ENCODE measurements at regions not wholly inside any gene's neighbourhood (a gene's known extent, or its start where the extent isn't known, plus 50 kb on each side); places are given as distances from the start of the nearest gene placed in this dataset.
"Not testable (repeated sequence)": the region's sequence is repeated elsewhere in the genome, so short reads cannot be mapped to it uniquely, and the experiment has no call there.

- TF ChIP-seq POLR2A (IDR thresholded peaks at IDR 0.05; ENCODE audit: low read length); GATA1 (IDR thresholded peaks at IDR 0.05; ENCODE audit: low read depth, low read length): not testable (repeated sequence)
These were observed 201.2 kb upstream of the OR4C13 start for GRCh38 chr11:49750960-49751359.
